IMR-90 (cell line): ENCODE measurements at regions not wholly inside any gene's neighbourhood (a gene's known extent, or its start where the extent isn't known, plus 50 kb on each side); places are given as distances from the start of the nearest gene placed in this dataset.
A peak's percentile ranks its signal among the peaks of the same experiment; 100 is the strongest.

Source experiments
- ATAC-seq: fragments of 200-7000 bp; cut with Tn5 transposase; 2 replicates; pipeline ENCODE4 v1.9.1; 2020; ENCODE audit warnings: low read depth, mild to moderate bottlenecking, moderate library complexity
- BruUV-seq: library from RNA; stranded (reverse); fragments of 400-500 nt; replicated peaks from 2 replicates; lab custom pipeline; 2021; lab: Mats Ljungman, UMichigan
- CTCF ChIA-PET: fragments of 300-600 bp; formaldehyde crosslinking; extraction: SDS; loops from one replicate; lab custom pipeline; 2021; ENCODE audit warnings: antibody characterized with exemption; lab: Yijun Ruan, JAX
- POLR2A ChIA-PET: fragments of 300-600 bp; sonication (Branson Sonifier 250); formaldehyde crosslinking; loops from one replicate; lab custom pipeline; 2022; ENCODE audit warnings: antibody characterized with exemption; ENCODE audit not compliant: unreplicated experiment; lab: Charles Lee
- DNase-seq: peaks from one replicate; pipeline ENCODE4 v3.0.0; 2013
- H2AFZ ChIP-seq: replicated peaks from 2 replicates; pipeline ENCODE3; 2013; ENCODE audit warnings: low read length, mild to moderate bottlenecking; ENCODE audit not compliant: poor library complexity
- H2AK5ac ChIP-seq: 2 replicates; pipeline ENCODE4 v1.6.1; 2013; ENCODE audit warnings: low read depth, low read length, inconsistent platforms
- H2AK9ac ChIP-seq: replicated peaks from 2 replicates; pipeline ENCODE3; 2013; ENCODE audit warnings: mild to moderate bottlenecking, low read depth, low read length, moderate library complexity; ENCODE audit not compliant: poor library complexity
- H2BK120ac ChIP-seq: 2 replicates; pipeline ENCODE4 v1.6.1; 2013; ENCODE audit warnings: low read depth, low read length, inconsistent platforms
- H2BK15ac ChIP-seq: 3 replicates; pipeline ENCODE4 v1.6.1; 2013; ENCODE audit warnings: low read depth, low read length, inconsistent platforms
- H2BK20ac ChIP-seq: 2 replicates; pipeline ENCODE4 v1.6.1; 2013; ENCODE audit warnings: low read depth, mild to moderate bottlenecking, inconsistent platforms, low read length, moderate library complexity
- H2BK5ac ChIP-seq: 2 replicates; pipeline ENCODE4 v1.6.1; 2013; ENCODE audit warnings: mild to moderate bottlenecking, low read depth, low read length, inconsistent platforms; ENCODE audit not compliant: poor library complexity, severe bottlenecking
- H3K14ac ChIP-seq: replicated peaks from 2 replicates; pipeline ENCODE4 v1.6.1; 2013; ENCODE audit warnings: low read depth, low read length, inconsistent platforms
- H3K18ac ChIP-seq: 2 replicates; pipeline ENCODE4 v1.6.1; 2013; ENCODE audit warnings: low read depth, low read length, control low read depth
- H3K23ac ChIP-seq: 2 replicates; pipeline ENCODE4 v1.6.1; 2013; ENCODE audit warnings: low read depth, low read length, inconsistent platforms
- H3K27ac ChIP-seq: 2 replicates; pipeline ENCODE4 v1.5.1; 2013; ENCODE audit warnings: mild to moderate bottlenecking, control low read depth, low read length; ENCODE audit not compliant: insufficient read depth
- H3K27me3 ChIP-seq: 2 replicates; pipeline ENCODE4 v1.6.1; 2013; ENCODE audit warnings: low read length; ENCODE audit not compliant: control insufficient read depth, insufficient read depth
- H3K36me3 ChIP-seq: 2 replicates; pipeline ENCODE4 v1.6.1; 2013; ENCODE audit warnings: low read length, mixed read lengths; ENCODE audit not compliant: control insufficient read depth, insufficient read depth
- H3K4ac ChIP-seq: 2 replicates; pipeline ENCODE4 v1.6.1; 2013; ENCODE audit warnings: low read depth, low read length, inconsistent platforms
- H3K4me1 ChIP-seq: 2 replicates; pipeline ENCODE4 v1.6.1; 2013; ENCODE audit warnings: low read length, mixed read lengths; ENCODE audit not compliant: control insufficient read depth, insufficient read depth
- H3K4me2 ChIP-seq: 2 replicates; pipeline ENCODE4 v1.6.1; 2013; ENCODE audit warnings: low read depth, mild to moderate bottlenecking, control low read depth, low read length, moderate library complexity
- H3K4me3 ChIP-seq: 2 replicates; pipeline ENCODE4 v1.5.1; 2013; ENCODE audit warnings: low read depth, mild to moderate bottlenecking, control low read depth, low read length, moderate library complexity; ENCODE audit not compliant: insufficient read depth
- H3K56ac ChIP-seq: 2 replicates; pipeline ENCODE4 v1.6.1; 2013; ENCODE audit warnings: low read length, inconsistent platforms; ENCODE audit not compliant: insufficient read depth; ENCODE audit errors: extremely low read depth
- H3K79me1 ChIP-seq, 2 experiments: 2 replicates each; pipeline ENCODE4 v1.6.1; 2013; ENCODE audit warnings: low read length in 2 of 2, inconsistent platforms in 1 of 2, low read depth in 1 of 2
- H3K9ac ChIP-seq: 2 replicates; pipeline ENCODE4 v1.6.1; 2013; ENCODE audit warnings: low read depth, low read length, control low read depth
- H3K9me1 ChIP-seq: 2 replicates; pipeline ENCODE4 v1.6.1; 2013; ENCODE audit warnings: low read length, inconsistent platforms; ENCODE audit not compliant: insufficient read depth
- H3K9me3 ChIP-seq: 2 replicates; pipeline ENCODE4 v1.6.1; 2013; ENCODE audit warnings: low read length; ENCODE audit not compliant: control insufficient read depth, insufficient read depth
- H4K20me1 ChIP-seq: 2 replicates; pipeline ENCODE4 v1.6.1; 2013; ENCODE audit warnings: low read length, inconsistent platforms; ENCODE audit not compliant: insufficient read depth
- H4K5ac ChIP-seq: 2 replicates; pipeline ENCODE4 v1.6.1; 2013; ENCODE audit warnings: mild to moderate bottlenecking, low read depth, low read length, control low read depth
- H4K8ac ChIP-seq, 2 experiments: 2 replicates each; pipeline ENCODE4 v1.6.1; 2013; ENCODE audit warnings: low read depth in 2 of 2, low read length in 2 of 2, control low read depth in 1 of 2, inconsistent platforms in 1 of 2
- H4K91ac ChIP-seq: 2 replicates; pipeline ENCODE4 v1.6.1; 2013; ENCODE audit warnings: low read depth, low read length, inconsistent platforms; ENCODE audit not compliant: insufficient read depth
- BHLHE40 ChIP-seq: fragments of 150-350 bp; IDR thresholded peaks from 2 replicates; pipeline ENCODE4 v1.6.1; 2016; ENCODE audit warnings: mild to moderate bottlenecking, low read depth, low read length
- CEBPB ChIP-seq: IDR thresholded peaks from 2 replicates; pipeline ENCODE4 v1.6.1; 2012; ENCODE audit warnings: low read depth, low read length, improper control_type of control experiment
- CHD1 ChIP-seq: IDR thresholded peaks from 2 replicates; pipeline ENCODE4 v1.6.1; 2012; ENCODE audit warnings: low read depth, low read length, improper control_type of control experiment
- CTCF ChIP-seq: conservative IDR thresholded peaks from 2 replicates; pipeline ENCODE4 v1.5.1; 2012; ENCODE audit warnings: mild to moderate bottlenecking, low read depth, low read length, improper control_type of control experiment
- ELK1 ChIP-seq: fragments of 150-350 bp; IDR thresholded peaks from 2 replicates; pipeline ENCODE4 v1.6.1; 2016; ENCODE audit warnings: low read depth, mild to moderate bottlenecking, low read length, moderate library complexity, borderline replicate concordance
- FOS ChIP-seq: fragments of 150-350 bp; IDR thresholded peaks from 2 replicates; pipeline ENCODE4 v1.6.1; 2016; ENCODE audit warnings: low read depth, low read length
- MAFK ChIP-seq: IDR thresholded peaks from 2 replicates; pipeline ENCODE4 v1.6.1; 2012; ENCODE audit warnings: low read depth, low read length, improper control_type of control experiment
- MAZ ChIP-seq: IDR thresholded peaks from 2 replicates; pipeline ENCODE4 v1.6.1; 2012; ENCODE audit warnings: low read depth, mild to moderate bottlenecking, low read length, improper control_type of control experiment, moderate library complexity, borderline replicate concordance
- MXI1 ChIP-seq: IDR thresholded peaks from 2 replicates; pipeline ENCODE4 v1.6.1; 2012; ENCODE audit warnings: low read depth, mild to moderate bottlenecking, low read length, moderate library complexity, borderline replicate concordance
- NFE2L2 ChIP-seq: fragments of 150-350 bp; IDR thresholded peaks from 2 replicates; pipeline ENCODE4 v1.6.1; 2016; ENCODE audit warnings: low read depth, mild to moderate bottlenecking, low read length
- POLR2A ChIP-seq: IDR thresholded peaks from 2 replicates; pipeline ENCODE4 v1.6.1; 2012; ENCODE audit warnings: mild to moderate bottlenecking, low read depth, low read length
- RAD21 ChIP-seq: IDR thresholded peaks from 2 replicates; pipeline ENCODE4 v1.6.1; 2012; ENCODE audit warnings: low read length, improper control_type of control experiment
- RCOR1 ChIP-seq: IDR thresholded peaks from 2 replicates; pipeline ENCODE4 v1.6.1; 2012; ENCODE audit warnings: mild to moderate bottlenecking, low read length, improper control_type of control experiment; ENCODE audit not compliant: insufficient replicate concordance
- RFX5 ChIP-seq: IDR thresholded peaks from 2 replicates; pipeline ENCODE4 v1.8.0; 2012; ENCODE audit warnings: low read depth, mild to moderate bottlenecking, low read length, moderate library complexity
- SMC3 ChIP-seq: fragments of 150-350 bp; IDR thresholded peaks from 2 replicates; pipeline ENCODE4 v1.6.1; 2016; ENCODE audit warnings: low read depth, mild to moderate bottlenecking, antibody characterized with exemption, low read length, moderate library complexity
- USF2 ChIP-seq: fragments of 150-350 bp; IDR thresholded peaks from 2 replicates; pipeline ENCODE4 v1.6.1; 2017; ENCODE audit warnings: mild to moderate bottlenecking, antibody characterized with exemption, low read length, low read depth
- WGBS, 2 experiments: methylation state at CpG; one replicate each; pipeline versions ENCODE4 v1.1.5 to v1.1.7; 2013; ENCODE audit warnings: missing lambda C conversion rate in 2 of 2; ENCODE audit not compliant: insufficient read length in 1 of 2; ENCODE audit errors: extremely low coverage in 2 of 2; 5-methylcytosine and 5-hydroxymethylcytosine counted together
- dilution Hi-C: fragments of 300-500 bp; cut with HindIII; formaldehyde crosslinking; loops from one replicate; pipeline ENCODE4 v1.14.3; 2018; ENCODE audit warnings: low sequenced_read_pairs; ENCODE audit not compliant: unreplicated experiment
- in situ Hi-C: fragments of 300-500 bp; cut with MboI; formaldehyde crosslinking; loops from 3 replicates; pipeline ENCODE4 v1.14.3; 2019; ENCODE audit warnings: low sequenced_read_pairs, inconsistent platforms, mixed read lengths
- intact Hi-C: fragments of 100-400 bp; cut with micrococcal nuclease; formaldehyde crosslinking; loops from 2 replicates; pipeline ENCODE4 v1.10.0; 2022

- WGBS, 2 experiments, result no CpG with 5 or more reads among the region's 3 CpGs
- no peak overlapping the region for H4K91ac ChIP-seq
- H3K27ac ChIP-seq, result no peak overlapping the region
- H2AK9ac ChIP-seq, result no peak overlapping the region
- BruUV-seq, result no TSS peak
- H4K5ac ChIP-seq, result no peak overlapping the region
- no peak overlapping the region for H2BK15ac ChIP-seq
- no peak for ATAC-seq
- no peak overlapping the region for H3K56ac ChIP-seq
- no peak overlapping the region for H3K18ac ChIP-seq
- no peak overlapping the region for H2BK20ac ChIP-seq
- H3K23ac ChIP-seq, result no peak overlapping the region
- no peak overlapping the region for H2BK120ac ChIP-seq
- H3K27me3 ChIP-seq, result no peaks in the 10 kb centered on the region; the same call in 1 of the 2 replicates
- H3K9me1 ChIP-seq, result no peaks in the 10 kb centered on the region; the same call in 1 of the 2 replicates
- H3K4me2 ChIP-seq, result peak overlapping the region; percentile 18; the same call in 1 of the 2 replicates
- no peak overlapping the region for H4K8ac ChIP-seq
- no peak overlapping the region for H3K9ac ChIP-seq
- H4K20me1 ChIP-seq, result no peaks in the 10 kb centered on the region
- H3K14ac ChIP-seq, result no peak overlapping the region
- H2AK5ac ChIP-seq, result no peak overlapping the region
- H3K4me3 ChIP-seq, result no peak overlapping the region
- POLR2A ChIA-PET, result no interaction called here
- intact Hi-C loops, result loop anchor here (5.0 kb wide), 1 partner anchor 79 kb away; the partner anchor contains the start of gene SESTD1
- H3K79me1 ChIP-seq, result no peaks in the 10 kb centered on the region
- TF ChIP-seq CHD1 (no peak), USF2 (no peak), MAZ (no peak), MXI1 (no peak), RFX5 (no peak), MAFK (no peak), CEBPB (no peak), FOS (no peak), NFE2L2 (no peak), CTCF (no peak), BHLHE40 (no peak), ELK1 (no peak), RCOR1 (no peak), POLR2A (no peak), SMC3 (no peak), RAD21 (no peak)
- H3K4ac ChIP-seq, result no peak overlapping the region
- in situ Hi-C loops, result no loop called here
- no peaks in the 10 kb centered on the region for H3K9me3 ChIP-seq
- CTCF ChIA-PET, result no interaction called here
- H3K4me1 ChIP-seq, result peaks cover 4% of the 10 kb centered on the region
- H3K36me3 ChIP-seq, result no peaks in the 10 kb centered on the region
- dilution Hi-C loops, result no loop called here
- H2BK5ac ChIP-seq, result no peak overlapping the region
- DNase-seq, result no peak
- H2AFZ ChIP-seq, result no peak overlapping the region
These were observed 76.7 kb upstream of the SESTD1 start for GRCh38 chr2:179341152-179341866.
